B cell (primary cell): ENCODE measurements at regions not wholly inside any gene's neighbourhood (a gene's known extent, or its start where the extent isn't known, plus 50 kb on each side); places are given as distances from the start of the nearest gene placed in this dataset.

ENCODE experiments used
- ATAC-seq: fragments of 200-7000 bp; cut with Tn5 transposase; one replicate; pipeline ENCODE4 v1.10.0; 2021; ENCODE audit warnings: low read depth, mild to moderate bottlenecking, moderate number of reproducible peaks, moderate library complexity
- CTCF ChIA-PET: fragments of 350-600 bp; sonication (Branson Sonifier 250); formaldehyde crosslinking; loops from one replicate; lab custom pipeline; 2021; ENCODE audit warnings: antibody characterized with exemption, inconsistent platforms; lab: Charles Lee
- POLR2A ChIA-PET: fragments of 350-600 bp; sonication (Branson Sonifier 250); formaldehyde crosslinking; loops from one replicate; lab custom pipeline; 2021; ENCODE audit warnings: antibody characterized with exemption; lab: Charles Lee
- DNase-seq: peaks from one replicate; pipeline ENCODE4 v3.0.0; 2013
- H2AFZ ChIP-seq: 2 replicates; pipeline ENCODE4 v1.6.1; 2012; ENCODE audit warnings: mild to moderate bottlenecking, low read depth, low read length; ENCODE audit not compliant: insufficient read depth, poor library complexity, severe bottlenecking
- H3K27ac ChIP-seq, 2 donors: 1 replicate in 1 of 2; 2 replicates in 1 of 2; pipeline ENCODE4 v1.5.1; 2012 to 2013; ENCODE audit warnings: low read length in 2 of 2, mild to moderate bottlenecking in 2 of 2, moderate library complexity in 1 of 2
- H3K27me3 ChIP-seq, 4 experiments: fragments of 200-600 bp in 1 of 4; sonication (generic) in 1 of 4; replicated peaks in 1 of 4; 1 replicate in 2 of 4; 2 replicates in 2 of 4; pipeline versions ENCODE4 v1.6.1 to v1.7.0; 2013 to 2016; ENCODE audit warnings: low read length in 3 of 4, mild to moderate bottlenecking in 2 of 4, mixed read lengths in 1 of 4, moderate library complexity in 1 of 4; ENCODE audit not compliant: insufficient read depth in 4 of 4, control insufficient read depth in 3 of 4; ENCODE audit errors: control extremely low read depth in 1 of 4
- H3K36me3 ChIP-seq, 2 experiments: replicated peaks in 1 of 2; 1 replicate in 1 of 2; 2 replicates in 1 of 2; pipeline versions ENCODE4 v1.6.1 to v1.7.1; 2013; ENCODE audit warnings: low read length in 1 of 2; ENCODE audit not compliant: insufficient read depth in 2 of 2, control insufficient read depth in 1 of 2; ENCODE audit errors: control extremely low read depth in 1 of 2, extremely low read depth in 1 of 2
- H3K4me1 ChIP-seq, 2 donors: fragments of 200-600 bp in 1 of 2; sonication (generic) in 1 of 2; 1 replicate in 1 of 2; 2 replicates in 1 of 2; pipeline versions ENCODE4 v1.5.1 to v1.6.1; 2013 to 2017; ENCODE audit warnings: low read length in 2 of 2; ENCODE audit not compliant: control insufficient read depth in 2 of 2, insufficient read depth in 2 of 2
- H3K4me2 ChIP-seq: replicated peaks from 2 replicates; pipeline ENCODE3; 2012; ENCODE audit warnings: mild to moderate bottlenecking, low read depth, low read length; ENCODE audit not compliant: poor library complexity, severe bottlenecking
- H3K4me3 ChIP-seq, 5 experiments: fragments of 200-600 bp in 1 of 5; sonication (generic) in 1 of 5; 1 replicate in 3 of 5; 2 replicates in 2 of 5; pipeline versions ENCODE4 v1.5.1 to v1.7.0; 2011 to 2016; ENCODE audit warnings: low read length in 4 of 5, mild to moderate bottlenecking in 4 of 5, low read depth in 2 of 5, control low read depth in 1 of 5, moderate library complexity in 1 of 5; ENCODE audit not compliant: insufficient read depth in 1 of 5; ENCODE audit errors: control extremely low read depth in 1 of 5, extremely low read depth in 1 of 5
- H3K79me2 ChIP-seq: fragments of 200-600 bp; sonication (generic); one replicate; pipeline ENCODE4 v1.6.0; 2016; ENCODE audit warnings: low read length; ENCODE audit not compliant: control insufficient read depth, insufficient read depth
- H3K9ac ChIP-seq: fragments of 200-600 bp; sonication (generic); 2 replicates; pipeline ENCODE4 v1.6.1; 2017; ENCODE audit warnings: mild to moderate bottlenecking, low read length, moderate library complexity
- H3K9me3 ChIP-seq, 3 donors: one replicate each; pipeline versions ENCODE4 v1.6.1 to v1.7.1; 2013; ENCODE audit warnings: low read length in 2 of 3; ENCODE audit not compliant: control insufficient read depth in 2 of 3, insufficient read depth in 1 of 3; ENCODE audit errors: control extremely low read depth in 1 of 3
- H4K20me1 ChIP-seq: 2 replicates; pipeline ENCODE4 v1.6.0; 2012; ENCODE audit warnings: mild to moderate bottlenecking, low read length; ENCODE audit not compliant: insufficient read depth, control insufficient read depth, poor library complexity, severe bottlenecking
- H3K27ac Mint-ChIP-seq: one replicate; pipeline ENCODE4 v1.8.0; 2021; ENCODE audit warnings: mixed read lengths
- H3K27me3 Mint-ChIP-seq: one replicate; pipeline ENCODE4 v1.8.0; 2021; ENCODE audit warnings: mixed read lengths
- H3K4me1 Mint-ChIP-seq: one replicate; pipeline ENCODE4 v1.8.0; 2021; ENCODE audit warnings: mixed read lengths
- H3K4me3 Mint-ChIP-seq: one replicate; pipeline ENCODE4 v1.8.0; 2021; ENCODE audit warnings: mixed read lengths
- H3K9me3 Mint-ChIP-seq: one replicate; pipeline ENCODE4 v1.8.0; 2022; ENCODE audit warnings: mixed read lengths; ENCODE audit not compliant: insufficient read depth
- EZH2 ChIP-seq: IDR thresholded peaks from 2 replicates; pipeline ENCODE4 v1.6.1; 2012; ENCODE audit warnings: borderline replicate concordance, low read depth, mild to moderate bottlenecking, moderate library complexity, low read length; ENCODE audit not compliant: insufficient read depth, poor library complexity, severe bottlenecking
- WGBS: methylation state at CpG from one replicate; pipeline ENCODE4 v1.1.5; 2013; ENCODE audit warnings: missing lambda C conversion rate; ENCODE audit not compliant: insufficient coverage; 5-methylcytosine and 5-hydroxymethylcytosine counted together
- intact Hi-C: fragments of 100-400 bp; cut with micrococcal nuclease; formaldehyde crosslinking; loops from one replicate; pipeline ENCODE4 v1.10.0; 2022
- TF ChIP-seq, protein P1 (sequence below): fragments of 200-600 bp; IDR thresholded peaks from one replicate; pipeline ENCODE4 v1.8.0; 2022; ENCODE audit warnings: antibody characterized with exemption, mild to moderate bottlenecking

DNA sequence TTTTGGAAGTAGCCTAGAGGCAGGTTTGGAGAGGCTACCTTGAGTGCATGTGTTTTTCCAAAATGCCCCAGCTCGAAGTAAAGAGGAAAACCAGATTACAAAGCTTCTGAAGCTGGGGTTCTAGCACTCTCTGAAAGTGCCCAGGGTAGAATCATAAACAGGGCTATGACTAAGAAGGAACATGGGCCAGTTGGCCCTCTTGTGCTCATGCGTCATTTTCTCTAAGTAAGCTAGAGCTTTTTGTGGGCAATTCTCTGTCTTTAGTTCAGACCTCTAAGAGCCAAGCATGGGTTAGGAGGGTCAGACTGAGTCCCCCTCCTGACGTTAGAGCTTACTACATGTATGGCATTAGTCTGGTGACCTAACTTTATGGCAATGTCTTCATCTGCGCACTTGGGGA, 129.5 kb upstream of the UMPS start:
- no peak for TF ChIP-seq EZH2
- TF ChIP-seq, protein P1, sequence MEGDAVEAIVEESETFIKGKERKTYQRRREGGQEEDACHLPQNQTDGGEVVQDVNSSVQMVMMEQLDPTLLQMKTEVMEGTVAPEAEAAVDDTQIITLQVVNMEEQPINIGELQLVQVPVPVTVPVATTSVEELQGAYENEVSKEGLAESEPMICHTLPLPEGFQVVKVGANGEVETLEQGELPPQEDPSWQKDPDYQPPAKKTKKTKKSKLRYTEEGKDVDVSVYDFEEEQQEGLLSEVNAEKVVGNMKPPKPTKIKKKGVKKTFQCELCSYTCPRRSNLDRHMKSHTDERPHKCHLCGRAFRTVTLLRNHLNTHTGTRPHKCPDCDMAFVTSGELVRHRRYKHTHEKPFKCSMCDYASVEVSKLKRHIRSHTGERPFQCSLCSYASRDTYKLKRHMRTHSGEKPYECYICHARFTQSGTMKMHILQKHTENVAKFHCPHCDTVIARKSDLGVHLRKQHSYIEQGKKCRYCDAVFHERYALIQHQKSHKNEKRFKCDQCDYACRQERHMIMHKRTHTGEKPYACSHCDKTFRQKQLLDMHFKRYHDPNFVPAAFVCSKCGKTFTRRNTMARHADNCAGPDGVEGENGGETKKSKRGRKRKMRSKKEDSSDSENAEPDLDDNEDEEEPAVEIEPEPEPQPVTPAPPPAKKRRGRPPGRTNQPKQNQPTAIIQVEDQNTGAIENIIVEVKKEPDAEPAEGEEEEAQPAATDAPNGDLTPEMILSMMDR = no peak
- intact Hi-C loops = no loop called here
- H3K4me1 Mint-ChIP-seq = no peaks in the 10 kb centered on the region
- Histone ChIP-seq H3K4me2 (no peak overlapping the region), H3K27me3 (peaks cover 0 to 3% (median 0%) of the 10 kb centered on the region in 4 experiments), H2AFZ (no peak overlapping the region), H3K9ac (no peak overlapping the region), H3K9me3 (no peaks in the 10 kb centered on the region), H3K36me3 (no peaks in the 10 kb centered on the region), H3K27ac (no peak overlapping the region), H3K4me1 (no peaks in the 10 kb centered on the region), H4K20me1 (no peaks in the 10 kb centered on the region), H3K79me2 (no peaks in the 10 kb centered on the region), H3K4me3 (no peak overlapping the region)
- no peak overlapping the region for H3K4me3 Mint-ChIP-seq
- ChIA-PET POLR2A (no interaction called here), CTCF (no interaction called here)
- no peaks in the 10 kb centered on the region for H3K9me3 Mint-ChIP-seq
- H3K27me3 Mint-ChIP-seq = peaks cover 7% of the 10 kb centered on the region
- no peak for DNase-seq
- 93% methylated on average over 4 of the region's 4 CpGs for WGBS
- H3K27ac Mint-ChIP-seq = no peak overlapping the region
- no peak for ATAC-seq

DNA sequence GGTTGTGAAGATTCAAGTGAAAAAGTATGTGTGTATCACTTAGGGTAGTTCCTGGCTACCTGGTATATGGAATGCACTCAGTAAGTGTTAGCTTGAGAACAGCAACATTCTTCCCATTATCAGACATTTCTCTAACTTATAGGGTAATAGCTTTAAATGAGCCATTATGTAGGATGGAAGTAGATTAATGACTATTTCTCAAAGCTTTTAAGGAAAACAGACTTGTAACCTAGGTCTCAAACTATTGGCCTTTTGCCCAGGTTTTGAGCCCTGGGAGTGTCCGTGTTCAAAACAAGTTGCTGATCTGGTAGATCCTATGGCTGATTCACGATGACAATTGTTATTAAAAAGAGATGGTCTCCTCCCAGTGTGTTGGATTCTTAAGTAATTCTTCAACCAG, 129.1 kb upstream of the UMPS start:
- peaks cover 0 to 3% (median 0%) of the 10 kb centered on the region in 4 experiments for H3K27me3 ChIP-seq
- no peak overlapping the region for H3K27ac Mint-ChIP-seq
- H3K36me3 ChIP-seq = no peaks in the 10 kb centered on the region
- no peaks in the 10 kb centered on the region for H3K4me1 ChIP-seq
- H3K9me3 ChIP-seq = no peaks in the 10 kb centered on the region
- H3K27me3 Mint-ChIP-seq = peaks cover 7% of the 10 kb centered on the region
- TF ChIP-seq EZH2 = no peak
- TF ChIP-seq, protein P1 = no peak
- no peak overlapping the region for H3K4me3 ChIP-seq
- H3K4me3 Mint-ChIP-seq = no peak overlapping the region
- no peaks in the 10 kb centered on the region for H3K4me1 Mint-ChIP-seq
- no peak overlapping the region for H3K27ac ChIP-seq
- ATAC-seq = no peak
- DNase-seq = no peak
- intact Hi-C loops = no loop called here
- no peaks in the 10 kb centered on the region for H3K9me3 Mint-ChIP-seq
- H4K20me1 ChIP-seq = no peaks in the 10 kb centered on the region
- no peak overlapping the region for H2AFZ ChIP-seq
- no peaks in the 10 kb centered on the region for H3K79me2 ChIP-seq
- WGBS = 100% methylated on average over 1 of the region's 2 CpGs
- CTCF ChIA-PET = no interaction called here
- POLR2A ChIA-PET = no interaction called here
- no peak overlapping the region for H3K4me2 ChIP-seq
- H3K9ac ChIP-seq = no peak overlapping the region
